Epidermal melanocyte (primary cell): ENCODE measurements at regions not wholly inside any gene's neighbourhood (a gene's known extent, or its start where the extent isn't known, plus 50 kb on each side); places are given as distances from the start of the nearest gene placed in this dataset.

Experiments
- DNase-seq: peaks from one replicate; pipeline ENCODE4 v3.0.0; 2011; ENCODE audit warnings: low spot score; ENCODE audit not compliant: insufficient read length

DNA sequence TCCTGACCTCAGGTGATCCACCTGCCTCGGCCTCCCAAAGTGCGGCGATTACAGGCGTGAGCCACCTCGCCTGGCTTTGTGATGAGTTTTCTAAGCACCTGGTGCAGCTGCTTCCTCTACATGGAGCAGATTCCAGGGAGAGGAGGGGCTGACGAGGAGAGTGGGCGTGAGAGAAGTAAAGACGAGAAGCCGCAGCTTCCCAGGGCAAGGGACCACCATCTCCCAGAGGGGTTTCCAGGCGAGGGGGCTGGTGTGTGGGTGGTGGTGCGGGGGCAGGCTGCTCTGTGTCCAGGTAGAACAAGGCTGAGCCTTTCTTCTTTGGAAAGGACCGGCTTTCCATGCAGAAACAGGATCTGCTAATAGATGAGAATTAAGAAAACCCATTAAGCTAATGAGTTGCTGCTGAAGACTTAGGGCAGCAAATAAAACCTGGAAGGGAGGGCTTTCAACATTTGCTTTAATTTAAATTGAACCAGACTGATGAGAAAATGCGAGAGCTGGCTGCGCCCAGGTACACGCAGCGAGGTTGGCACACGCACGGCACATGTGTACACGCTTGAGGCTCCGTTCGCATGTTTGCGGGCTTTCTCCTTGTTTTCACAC, 236.7 kb downstream of the RBFOX3 start:
- no peak for DNase-seq

DNA sequence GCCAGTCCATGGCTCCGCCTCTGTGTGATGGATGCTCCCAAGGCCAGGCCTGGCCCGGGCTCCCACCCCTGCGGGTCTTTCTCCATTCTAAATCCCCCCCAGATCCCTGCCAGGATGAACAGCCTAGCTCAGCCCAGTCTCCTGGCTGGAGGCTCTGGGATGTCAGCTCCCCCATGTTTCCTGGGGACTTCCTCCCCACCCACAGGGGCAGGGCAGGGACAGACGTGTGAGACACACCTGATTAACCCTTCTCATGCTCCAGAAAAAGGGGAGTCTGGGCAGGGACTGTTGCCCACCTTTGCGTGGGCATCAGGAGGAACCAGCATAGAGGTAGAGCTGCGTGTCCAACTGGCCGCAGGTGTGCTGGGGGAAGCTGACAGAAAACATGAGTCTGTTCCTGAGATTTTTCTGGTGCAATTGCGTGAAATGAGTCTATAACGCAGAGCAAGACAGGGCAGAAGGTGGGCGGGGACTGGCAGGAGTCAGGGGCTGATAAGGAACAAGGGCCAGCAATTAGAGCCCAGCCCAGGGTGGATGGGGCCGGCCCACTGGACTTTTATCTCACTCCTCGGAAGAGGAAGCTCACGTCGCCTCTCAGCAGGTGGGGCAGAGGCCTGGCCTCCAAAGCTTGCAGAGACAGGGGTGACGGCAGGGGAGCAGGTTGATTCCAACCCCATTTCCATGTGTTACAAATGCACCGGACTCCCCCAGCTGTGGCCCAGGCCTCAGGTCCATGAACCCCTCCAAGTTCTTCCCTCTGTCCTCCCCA, 238.2 kb downstream of the RBFOX3 start:
- no peak for DNase-seq

- no peak for DNase-seq
Observed at GRCh38 chr17:79371984-79372383, 238.9 kb downstream of the RBFOX3 start.

DNA sequence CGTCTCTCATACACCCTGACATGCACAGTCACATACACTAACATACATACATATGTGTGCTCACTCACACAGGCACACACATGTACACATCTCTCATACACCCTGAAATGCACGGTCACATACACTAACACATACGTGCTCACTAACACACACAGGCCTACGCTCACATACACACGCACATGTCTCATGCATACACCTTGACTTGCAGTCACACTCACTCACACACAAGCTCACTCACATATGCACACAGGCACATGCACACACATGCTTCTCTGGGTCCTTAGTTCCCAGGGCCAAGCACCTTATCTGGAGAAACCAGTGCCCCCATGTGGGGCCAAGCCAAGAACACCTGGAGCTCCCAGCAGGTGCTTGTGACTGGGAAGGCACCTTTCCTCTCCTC, 240.3 kb downstream of the RBFOX3 start:
- no peak for DNase-seq

DNA sequence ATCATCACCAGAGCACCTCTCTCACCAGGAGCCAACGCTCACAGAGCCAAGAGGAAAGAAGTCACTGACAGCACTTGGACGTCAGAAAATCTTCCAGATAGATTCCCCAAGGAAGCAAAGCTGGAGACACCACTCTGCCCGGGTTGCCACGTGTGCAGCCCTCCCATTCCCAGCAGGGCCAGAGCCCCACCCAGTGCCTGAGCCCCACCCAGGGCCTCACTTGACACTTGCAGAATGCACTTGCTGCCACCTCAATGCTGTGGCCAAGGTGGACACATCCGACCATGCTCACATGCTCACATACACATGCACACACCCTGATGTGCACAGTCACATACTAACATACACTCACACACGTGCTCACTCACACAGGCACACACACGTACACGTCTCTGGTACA, 240.7 kb downstream of the RBFOX3 start:
- DNase-seq, result no peak

- DNase-seq, result no peak
Observed at GRCh38 chr17:79369532-79369931, 241.3 kb downstream of the RBFOX3 start.

DNA sequence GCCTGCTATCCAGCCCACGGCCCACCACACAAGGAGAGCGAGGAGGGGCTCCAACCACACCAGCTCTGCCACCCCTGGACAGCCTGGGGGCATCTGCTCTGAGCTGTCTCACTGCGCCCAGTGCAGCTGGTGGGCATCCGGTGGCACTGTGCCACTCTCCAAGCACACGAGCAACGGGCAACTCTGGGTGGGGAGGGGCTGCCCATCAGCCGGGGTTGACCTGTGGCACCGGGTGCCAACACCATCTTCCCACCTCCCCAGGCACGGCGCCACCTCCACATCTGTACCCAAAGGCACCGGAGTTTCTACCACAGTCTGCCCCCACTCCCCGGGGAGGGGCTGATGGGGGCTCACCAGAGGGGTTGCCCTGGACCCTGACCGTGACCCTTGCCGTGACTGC, 241.8 kb downstream of the RBFOX3 start:
- DNase-seq, result no peak

- no peak for DNase-seq
Observed at GRCh38 chr17:79368521-79368920, 242.3 kb downstream of the RBFOX3 start.

GRCh38 chr17:79366988-79367571, 243.8 kb downstream of the RBFOX3 start:
- DNase-seq, result no peak

DNA sequence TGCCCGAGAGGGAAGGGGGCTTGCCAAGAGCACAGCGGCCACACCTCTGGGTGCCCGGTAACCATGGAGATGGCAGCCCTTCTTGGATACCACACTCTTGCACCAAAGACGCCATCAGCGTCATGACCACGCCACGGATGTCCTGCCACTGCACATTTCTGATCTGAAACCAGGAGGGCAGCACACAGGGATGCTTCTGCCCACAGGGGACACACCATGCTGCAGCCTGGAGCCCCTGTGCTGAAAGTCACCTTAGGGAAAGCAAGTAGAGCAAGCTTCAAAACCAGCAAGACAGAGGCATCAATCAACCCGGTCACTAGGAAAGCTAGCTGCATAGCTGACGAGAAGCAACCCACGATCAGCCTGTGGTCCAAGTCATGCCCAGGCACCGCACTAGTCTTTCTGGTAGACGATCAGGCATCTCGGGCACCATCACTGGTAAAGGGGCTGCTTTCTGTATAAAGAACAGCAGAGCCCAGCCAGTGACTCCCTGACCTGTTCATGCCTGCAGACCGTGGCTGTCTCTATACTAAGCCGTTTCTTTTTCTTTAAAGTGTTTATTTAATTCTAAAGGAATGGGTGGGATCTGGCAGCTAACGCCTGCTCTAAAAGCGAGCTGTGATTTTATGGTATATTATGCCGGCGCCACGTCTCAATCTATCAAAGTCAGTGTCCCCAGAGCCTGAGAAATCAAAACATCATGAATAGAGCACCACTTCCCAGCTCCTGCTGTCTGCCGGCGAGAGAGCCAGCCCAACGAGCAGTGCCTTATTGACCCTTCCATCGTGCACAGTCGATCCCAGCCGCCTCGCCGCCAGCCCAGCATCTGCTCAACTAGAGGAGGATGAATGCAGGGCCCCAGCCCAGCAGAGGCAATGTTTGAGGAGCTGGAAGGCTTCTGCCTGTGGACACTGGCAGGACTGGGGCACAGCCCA, 244.7 kb downstream of the RBFOX3 start:
- no peak for DNase-seq

DNA sequence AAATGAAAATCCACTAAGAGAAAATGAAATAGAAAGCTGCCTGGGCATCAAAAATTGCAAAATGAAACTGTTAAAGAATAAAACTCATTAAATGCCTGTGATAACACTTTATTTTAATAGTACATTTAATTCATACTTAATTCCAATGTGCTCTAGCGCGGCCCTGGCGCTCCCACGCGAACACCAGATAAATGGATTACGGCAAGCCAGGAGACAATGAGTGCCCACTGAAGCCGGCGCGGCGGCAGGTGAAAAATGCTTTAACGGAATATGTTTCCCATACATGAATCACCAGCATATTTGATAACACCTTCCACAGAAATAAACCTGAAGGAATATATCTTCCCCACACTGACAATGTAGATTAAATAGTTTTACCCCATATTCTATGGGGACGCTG, 245.5 kb downstream of the RBFOX3 start:
- no peak for DNase-seq

DNA sequence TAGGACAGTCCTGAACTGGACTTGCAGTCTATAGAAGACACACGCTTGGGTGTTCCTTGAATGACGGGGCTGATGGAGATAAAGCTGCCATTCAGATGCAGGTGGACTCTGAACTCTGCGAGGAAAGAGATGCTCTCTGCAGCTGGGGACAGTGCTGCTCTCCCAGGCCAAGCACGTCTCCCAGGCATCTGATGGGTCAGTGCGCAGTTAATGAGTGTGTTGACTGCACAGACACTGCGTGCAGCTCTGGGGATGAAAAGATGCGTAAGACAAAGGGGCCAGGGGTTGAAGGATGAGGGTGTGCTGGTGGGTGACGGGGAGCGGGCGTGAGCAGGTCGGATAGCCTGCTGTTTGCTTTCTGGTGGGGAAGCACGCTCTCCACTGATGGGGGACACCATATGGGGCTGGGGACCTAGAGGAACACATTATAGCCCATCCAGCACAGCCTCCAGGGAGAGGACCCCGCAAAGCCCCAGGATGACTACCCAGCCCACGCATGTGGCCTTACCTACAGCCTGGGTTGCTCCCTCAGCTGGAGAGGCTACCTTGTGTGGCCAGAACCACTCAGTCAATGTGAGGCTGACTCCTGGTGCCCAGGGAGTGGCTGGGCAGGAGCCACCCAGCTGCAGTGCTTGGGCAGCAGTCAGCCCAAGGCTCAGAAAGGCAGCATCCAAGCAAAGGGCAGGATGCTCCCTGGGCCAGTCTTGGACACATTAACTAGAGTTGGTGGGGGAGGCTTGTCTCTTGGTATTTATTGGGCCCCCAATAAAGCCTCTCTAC, 246.3 kb downstream of the RBFOX3 start:
- no peak for DNase-seq

DNA sequence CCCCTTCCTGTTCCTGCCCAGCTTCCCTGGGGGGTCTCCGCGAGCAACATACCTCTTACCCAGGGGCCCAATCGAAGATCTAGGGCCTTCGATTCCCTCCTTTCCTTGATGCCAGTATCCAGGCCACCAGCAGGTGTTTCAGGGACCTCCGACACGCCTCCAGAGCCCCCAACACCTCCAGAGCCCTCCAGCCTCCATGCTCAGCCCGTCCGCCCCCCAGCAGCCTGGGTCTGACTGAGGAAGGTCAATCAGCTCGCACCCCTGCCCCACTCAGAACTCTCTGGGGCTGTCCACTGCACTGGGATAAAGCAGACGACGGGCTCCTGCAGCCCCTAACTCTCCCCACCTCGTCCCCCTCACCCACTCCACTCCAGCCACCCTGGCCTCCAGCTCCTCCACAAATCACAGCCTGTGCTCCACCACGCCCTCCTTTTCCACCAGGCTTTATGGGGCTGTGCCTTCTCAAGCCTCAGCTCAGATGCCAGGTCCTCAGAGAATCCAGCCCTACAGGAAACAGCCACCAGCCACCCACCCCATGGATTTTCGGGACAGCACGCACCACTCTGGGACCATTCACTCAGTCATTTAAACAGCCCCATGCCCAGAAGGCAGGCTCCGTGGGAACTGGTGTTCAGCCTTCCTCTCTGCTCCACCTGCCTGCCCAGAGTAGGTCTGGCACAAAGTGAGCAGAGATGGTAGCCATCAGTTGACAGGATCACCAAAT, 247.1 kb downstream of the RBFOX3 start:
- no peak for DNase-seq

- DNase-seq, result no peak
Observed at GRCh38 chr17:79362772-79363305, 248.0 kb downstream of the RBFOX3 start.

- no peak for DNase-seq
Observed at GRCh38 chr17:79361873-79362771, 248.7 kb downstream of the RBFOX3 start.

GRCh38 chr17:79361221-79361734, 249.6 kb downstream of the RBFOX3 start:
- no peak for DNase-seq

- no peak for DNase-seq
Observed at GRCh38 chr17:79360196-79360595, 250.7 kb downstream of the RBFOX3 start.

DNA sequence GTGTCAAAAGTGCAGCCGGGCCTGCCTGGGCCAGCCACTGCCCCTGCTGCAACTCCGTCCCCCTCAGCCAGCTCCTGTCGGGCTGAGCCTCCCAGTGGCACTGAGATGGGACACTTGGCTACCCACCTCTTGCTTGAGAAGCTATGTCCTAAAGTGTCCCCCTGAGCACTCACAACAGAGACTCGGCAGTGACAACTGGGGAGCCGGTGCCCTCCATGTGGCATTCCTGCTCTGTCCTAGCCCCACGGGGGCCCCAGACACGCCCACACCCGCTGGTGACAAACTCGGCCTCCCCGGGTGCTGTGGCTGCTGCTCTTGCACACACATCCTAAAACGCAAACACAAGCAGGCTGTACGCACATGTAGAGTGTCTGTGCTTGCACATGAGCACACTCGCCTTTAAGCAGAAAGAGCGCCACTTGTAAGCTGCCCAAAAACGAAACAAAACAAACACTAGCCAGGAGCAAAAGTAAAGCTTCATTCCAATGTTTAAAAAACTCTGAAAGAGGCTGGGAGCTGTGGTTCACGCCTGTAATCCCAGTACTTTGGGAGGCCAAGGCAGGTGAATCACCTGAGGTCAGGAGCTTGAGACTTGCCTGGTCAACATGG, 253.9 kb downstream of the RBFOX3 start:
- DNase-seq, result no peak
